A673 (cell line): ENCODE measurements at regions not wholly inside any gene's neighbourhood (a gene's known extent, or its start where the extent isn't known, plus 50 kb on each side); places are given as distances from the start of the nearest gene placed in this dataset.

ENCODE experiments used
- BruUV-seq: library from RNA; stranded (reverse); fragments of 400-500 nt; replicated peaks from 2 replicates; lab custom pipeline; 2021; lab: Mats Ljungman, UMichigan
- CTCF ChIA-PET: fragments of 300-600 bp; sonication (Branson Sonifier 250); formaldehyde crosslinking; loops from one replicate; lab custom pipeline; 2022; ENCODE audit warnings: antibody characterized with exemption; lab: Charles Lee
- POLR2A ChIA-PET: fragments of 300-600 bp; sonication (Branson Sonifier 250); formaldehyde crosslinking; loops from one replicate; lab custom pipeline; 2022; ENCODE audit warnings: antibody characterized with exemption; ENCODE audit not compliant: low non-redundant PET; lab: Charles Lee
- DNase-seq: peaks from one replicate; pipeline ENCODE4 v3.0.0-alpha.2; 2015; ENCODE audit warnings: low spot score
- H3K27ac ChIP-seq: fragments of 200-600 bp; sonication (generic); 2 replicates; pipeline ENCODE4 v1.5.1; 2016; ENCODE audit warnings: mixed run types, low read depth, mild to moderate bottlenecking, mixed read lengths, antibody characterized with exemption, low read length; ENCODE audit not compliant: poor library complexity, severe bottlenecking
- H3K27me3 ChIP-seq: fragments of 200-600 bp; sonication (generic); replicated peaks from 2 replicates; pipeline ENCODE4 v1.6.1; 2017; ENCODE audit warnings: mixed run types, low read depth, mild to moderate bottlenecking, mixed read lengths, antibody characterized with exemption, low read length; ENCODE audit not compliant: insufficient read depth, poor library complexity
- H3K36me3 ChIP-seq: fragments of 200-600 bp; sonication (generic); 2 replicates; pipeline ENCODE4 v1.6.1; 2016; ENCODE audit warnings: mixed run types, mild to moderate bottlenecking, mixed read lengths, antibody characterized with exemption, low read length; ENCODE audit not compliant: insufficient read depth, poor library complexity, severe bottlenecking
- H3K4me1 ChIP-seq: fragments of 200-600 bp; sonication (generic); 2 replicates; pipeline ENCODE4 v1.6.1; 2017; ENCODE audit warnings: mixed run types, mild to moderate bottlenecking, mixed read lengths, antibody characterized with exemption, low read length; ENCODE audit not compliant: insufficient read depth, poor library complexity, severe bottlenecking
- H3K4me3 ChIP-seq: fragments of 200-600 bp; sonication (generic); 2 replicates; pipeline ENCODE4 v1.5.1; 2016; ENCODE audit warnings: low read depth, mixed run types, mild to moderate bottlenecking, mixed read lengths, low read length; ENCODE audit not compliant: poor library complexity, severe bottlenecking
- H3K9me3 ChIP-seq: fragments of 200-600 bp; sonication (generic); 2 replicates; pipeline ENCODE4 v1.6.1; 2016; ENCODE audit warnings: mixed run types, low read depth, mild to moderate bottlenecking, mixed read lengths, antibody characterized with exemption, low read length; ENCODE audit not compliant: poor library complexity, severe bottlenecking
- CTCF ChIP-seq: fragments of 300-800, 200-600 bp; sonication (generic); conservative IDR thresholded peaks from 2 replicates; pipeline ENCODE4 v1.5.1; 2017; ENCODE audit warnings: low read depth, mild to moderate bottlenecking, antibody characterized with exemption, low read length, moderate library complexity, mixed read lengths
- EZH2 ChIP-seq: fragments of 200-600 bp; sonication (generic); IDR thresholded peaks from 2 replicates; pipeline ENCODE4 v1.6.1; 2017; ENCODE audit warnings: borderline replicate concordance, low read depth, mild to moderate bottlenecking, mixed read lengths, antibody characterized with exemption, low read length; ENCODE audit not compliant: poor library complexity, severe bottlenecking
- intact Hi-C: fragments of 100-400 bp; cut with micrococcal nuclease; formaldehyde crosslinking; loops from one replicate; pipeline ENCODE4 v1.10.0; 2022; ENCODE audit not compliant: unreplicated experiment

DNA sequence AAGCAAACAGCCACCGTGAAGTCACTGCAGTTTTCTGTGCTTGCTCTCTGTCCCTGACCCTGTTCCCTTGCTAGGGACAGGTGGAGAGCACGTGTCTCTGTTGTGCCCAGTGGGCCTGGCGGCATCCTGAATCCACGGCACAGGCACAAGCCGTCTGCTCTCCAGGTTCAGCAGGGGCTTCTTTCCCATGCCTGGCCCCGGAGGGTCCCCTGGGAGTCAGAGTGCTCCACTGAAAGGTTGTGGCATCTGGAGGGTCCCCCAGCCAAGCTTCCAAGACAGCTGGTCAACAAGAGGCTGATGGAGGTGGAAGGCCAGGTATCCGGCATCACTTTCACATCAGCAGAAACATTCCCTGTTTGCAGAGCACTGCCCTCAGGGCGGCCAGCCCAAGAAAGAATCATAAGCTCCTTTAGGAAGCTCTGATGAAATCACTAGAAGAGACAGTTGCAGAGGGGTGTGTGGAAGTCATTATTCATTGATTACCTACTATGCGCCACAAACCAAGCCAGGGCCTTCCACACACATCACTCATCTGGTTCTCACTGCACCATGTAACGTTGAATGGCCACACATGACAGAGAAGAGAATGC lies 346.4 kb upstream of the B3GAT1 start:
- POLR2A ChIA-PET = no interaction called here
- CTCF ChIA-PET = no interaction called here
- DNase-seq = no peak
- no peaks in the 10 kb centered on the region for H3K4me1 ChIP-seq
- H3K27ac ChIP-seq = no peak overlapping the region
- no peak overlapping the region for H3K4me3 ChIP-seq
- H3K27me3 ChIP-seq = no peaks in the 10 kb centered on the region
- no peaks in the 10 kb centered on the region for H3K36me3 ChIP-seq
- no TSS peak for BruUV-seq
- H3K9me3 ChIP-seq = no peaks in the 10 kb centered on the region
- intact Hi-C loops = no loop called here
- TF ChIP-seq EZH2 (no peak), CTCF (no peak)

GRCh38 chr11:134757633-134758032 lies 345.6 kb upstream of the B3GAT1 start:
- no peak for DNase-seq
- intact Hi-C loops = no loop called here
- no peak for TF ChIP-seq CTCF
- no peak for TF ChIP-seq EZH2
- H3K4me3 ChIP-seq = no peak overlapping the region
- ChIA-PET POLR2A (no interaction called here), CTCF (no interaction called here)
- no peaks in the 10 kb centered on the region for H3K9me3 ChIP-seq
- no peaks in the 10 kb centered on the region for H3K36me3 ChIP-seq
- no peaks in the 10 kb centered on the region for H3K4me1 ChIP-seq
- H3K27me3 ChIP-seq = no peaks in the 10 kb centered on the region
- H3K27ac ChIP-seq = no peak overlapping the region
- BruUV-seq = no TSS peak

- ChIA-PET CTCF (no interaction called here), POLR2A (no interaction called here)
- H3K27ac ChIP-seq = no peak overlapping the region
- no peak for DNase-seq
- H3K36me3 ChIP-seq = no peaks in the 10 kb centered on the region
- no peak for TF ChIP-seq CTCF
- TF ChIP-seq EZH2 = no peak
- no TSS peak for BruUV-seq
- intact Hi-C loops = no loop called here
- H3K9me3 ChIP-seq = no peaks in the 10 kb centered on the region
- H3K4me3 ChIP-seq = no peak overlapping the region
- no peaks in the 10 kb centered on the region for H3K27me3 ChIP-seq
- no peaks in the 10 kb centered on the region for H3K4me1 ChIP-seq
Measured at GRCh38 chr11:134756811-134757540, 344.9 kb upstream of the B3GAT1 start.
